ENCODE measurements at regions not wholly inside any gene's neighbourhood (a gene's known extent, or its start where the extent isn't known, plus 50 kb on each side); places are given as distances from the start of the nearest gene placed in this dataset.

DNA sequence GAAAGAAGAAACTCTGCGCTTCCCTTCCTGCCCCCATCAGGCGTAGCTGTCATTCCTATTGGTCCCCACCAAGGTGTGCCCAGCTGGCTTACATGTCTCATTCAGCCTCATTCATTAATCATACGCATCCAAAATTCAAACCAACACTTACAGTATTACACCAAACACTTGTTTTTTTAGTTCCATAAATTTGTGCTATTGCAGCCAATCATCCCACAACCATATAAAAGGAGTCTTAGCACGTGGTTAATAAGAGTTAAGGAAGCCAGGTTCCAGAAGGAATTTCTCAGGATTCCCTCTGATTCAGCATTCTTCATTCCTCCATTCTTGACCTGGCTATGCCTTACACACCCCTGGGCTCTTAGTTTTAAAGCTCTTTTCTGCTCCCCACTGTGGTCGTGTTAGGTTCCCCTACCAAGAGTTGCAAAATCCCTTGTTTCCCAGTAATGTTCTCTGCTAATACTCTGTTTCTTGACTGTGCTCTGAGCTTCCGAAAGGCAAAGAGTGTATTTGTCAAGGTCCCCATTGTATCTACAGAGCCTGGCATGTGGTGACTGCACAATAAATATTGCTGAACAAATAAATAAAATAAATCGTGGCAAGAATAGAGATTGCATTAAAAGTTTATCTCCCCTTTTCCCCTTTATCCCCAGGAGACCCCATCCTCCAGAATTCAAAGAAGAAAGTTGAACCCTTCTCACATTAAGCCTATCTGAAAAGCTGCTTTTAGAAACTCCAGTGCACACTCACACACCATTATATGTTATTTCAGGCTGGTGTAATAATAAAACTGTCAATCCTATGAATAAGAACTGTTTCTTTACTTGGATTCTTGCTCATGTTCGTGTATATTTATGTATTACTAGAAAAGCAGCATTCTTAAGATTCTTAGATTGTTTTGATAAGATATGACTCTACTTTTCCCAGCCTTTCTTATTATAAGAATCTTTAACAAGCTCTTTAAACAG is 514.4 kb downstream of the INHBA start:
- no peak for DNase-seq (ENCODE audit: low spot score)
- TF ChIP-seq, protein P1, sequence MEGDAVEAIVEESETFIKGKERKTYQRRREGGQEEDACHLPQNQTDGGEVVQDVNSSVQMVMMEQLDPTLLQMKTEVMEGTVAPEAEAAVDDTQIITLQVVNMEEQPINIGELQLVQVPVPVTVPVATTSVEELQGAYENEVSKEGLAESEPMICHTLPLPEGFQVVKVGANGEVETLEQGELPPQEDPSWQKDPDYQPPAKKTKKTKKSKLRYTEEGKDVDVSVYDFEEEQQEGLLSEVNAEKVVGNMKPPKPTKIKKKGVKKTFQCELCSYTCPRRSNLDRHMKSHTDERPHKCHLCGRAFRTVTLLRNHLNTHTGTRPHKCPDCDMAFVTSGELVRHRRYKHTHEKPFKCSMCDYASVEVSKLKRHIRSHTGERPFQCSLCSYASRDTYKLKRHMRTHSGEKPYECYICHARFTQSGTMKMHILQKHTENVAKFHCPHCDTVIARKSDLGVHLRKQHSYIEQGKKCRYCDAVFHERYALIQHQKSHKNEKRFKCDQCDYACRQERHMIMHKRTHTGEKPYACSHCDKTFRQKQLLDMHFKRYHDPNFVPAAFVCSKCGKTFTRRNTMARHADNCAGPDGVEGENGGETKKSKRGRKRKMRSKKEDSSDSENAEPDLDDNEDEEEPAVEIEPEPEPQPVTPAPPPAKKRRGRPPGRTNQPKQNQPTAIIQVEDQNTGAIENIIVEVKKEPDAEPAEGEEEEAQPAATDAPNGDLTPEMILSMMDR (IDR thresholded peaks at IDR 0.05; ENCODE audit: extremely low read depth, insufficient read depth, missing control alignments): no peak
- in situ Hi-C loops (cut with MboI; ENCODE audit: low pct_unique_long_range_greater_than_20kb, low sequenced_read_pairs, unreplicated experiment): no loop called here

DNA sequence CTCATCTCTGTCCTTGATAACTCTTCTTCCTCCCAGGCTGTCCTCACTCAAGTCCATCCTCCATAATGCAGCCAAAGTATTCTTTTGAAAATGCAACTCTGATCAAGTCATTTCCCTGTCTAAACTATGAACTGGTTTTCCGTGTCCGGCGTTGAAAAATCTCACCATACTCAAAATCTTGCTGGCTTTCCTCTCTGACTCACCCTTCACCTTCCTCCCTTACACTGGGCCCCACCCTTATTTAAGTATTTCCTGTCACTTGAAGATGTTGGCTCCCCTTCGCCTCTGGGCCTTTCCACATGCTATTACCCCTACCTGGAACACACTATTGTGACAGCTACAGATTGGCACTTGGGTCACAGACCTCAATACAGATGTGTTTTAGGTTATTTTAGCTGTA is 515.6 kb downstream of the INHBA start:
- in situ Hi-C loops (cut with MboI; ENCODE audit: low pct_unique_long_range_greater_than_20kb, low sequenced_read_pairs, unreplicated experiment): no loop called here
- TF ChIP-seq, protein P1 (IDR thresholded peaks at IDR 0.05; ENCODE audit: extremely low read depth, insufficient read depth, missing control alignments): no peak
- no peak for DNase-seq (ENCODE audit: low spot score)

- TF ChIP-seq, protein P1 (IDR thresholded peaks at IDR 0.05; ENCODE audit: extremely low read depth, insufficient read depth, missing control alignments): no peak
These were observed 517.0 kb downstream of the INHBA start for GRCh38 chr7:41185851-41186250.

GRCh38 chr7:41183741-41184140 is 519.1 kb downstream of the INHBA start:
- in situ Hi-C loops (cut with MboI; ENCODE audit: low pct_unique_long_range_greater_than_20kb, low sequenced_read_pairs, unreplicated experiment): no loop called here
- TF ChIP-seq, protein P1 (IDR thresholded peaks at IDR 0.05; ENCODE audit: extremely low read depth, insufficient read depth, missing control alignments): no peak
- DNase-seq (ENCODE audit: low spot score): no peak

More at GRCh38 chr7:41185851-41186250, 517.0 kb downstream of the INHBA start:
- no peak for DNase-seq (ENCODE audit: low spot score)
- in situ Hi-C loops (cut with MboI; ENCODE audit: low pct_unique_long_range_greater_than_20kb, low sequenced_read_pairs, unreplicated experiment): no loop called here

- DNase-seq (ENCODE audit: low spot score): no peak
- TF ChIP-seq, protein P1 (IDR thresholded peaks at IDR 0.05; ENCODE audit: extremely low read depth, insufficient read depth, missing control alignments): no peak
- in situ Hi-C loops (cut with MboI; ENCODE audit: low pct_unique_long_range_greater_than_20kb, low sequenced_read_pairs, unreplicated experiment): no loop called here
These were observed 520.1 kb downstream of the INHBA start for GRCh38 chr7:41182782-41183181.

GRCh38 chr7:41175435-41175834 is 527.5 kb downstream of the INHBA start:
- no peak for DNase-seq (ENCODE audit: low spot score)
- in situ Hi-C loops (cut with MboI; ENCODE audit: low pct_unique_long_range_greater_than_20kb, low sequenced_read_pairs, unreplicated experiment): no loop called here
- TF ChIP-seq, protein P1 (IDR thresholded peaks at IDR 0.05; ENCODE audit: extremely low read depth, insufficient read depth, missing control alignments): no peak
